ENCODE measurements at regions not wholly inside any gene's neighbourhood (a gene's known extent, or its start where the extent isn't known, plus 50 kb on each side); places are given as distances from the start of the nearest gene placed in this dataset.

- no peak for DNase-seq (ENCODE audit: extremely low spot score)
- TF ChIP-seq ELF4 (IDR thresholded peaks at IDR 0.05): no peak
- no peak for TF ChIP-seq NFRKB (IDR thresholded peaks at IDR 0.05)
- TF ChIP-seq SP1 (IDR thresholded peaks at IDR 0.05): no peak
- no peak for TF ChIP-seq L3MBTL2 (conservative IDR thresholded peaks at IDR 0.05)
- TF ChIP-seq TARDBP (IDR thresholded peaks at IDR 0.05): no peak
- no peak for TF ChIP-seq FOXK2 (IDR thresholded peaks at IDR 0.05)
- no peak for TF ChIP-seq ARNT (IDR thresholded peaks at IDR 0.05)
- no peak for TF ChIP-seq SUZ12 (IDR thresholded peaks at IDR 0.05)
- CTCF ChIA-PET: interaction anchor here (0.7 kb wide), 1 partner anchor 14 kb away, joined by 3 read pairs; no protein-coding TSS in a partner anchor
- POLR2A ChIA-PET: no interaction called here
Measured at GRCh38 chrX:120014354-120015130, 62.9 kb downstream of the RHOXF2B start.

- ChIA-PET POLR2A (no interaction called here), CTCF (interaction anchor here (0.6 kb wide), 1 partner anchor 107 kb away, joined by 3 read pairs; no protein-coding TSS in a partner anchor)
- TF ChIP-seq BHLHE40 (IDR thresholded peaks at IDR 0.05; ENCODE audit: borderline replicate concordance): no peak
- TF ChIP-seq SP1 (IDR thresholded peaks at IDR 0.05): no peak
- no peak for TF ChIP-seq ZNF384 (IDR thresholded peaks at IDR 0.05)
- no peak for DNase-seq (ENCODE audit: extremely low spot score)
Measured at GRCh38 chrX:120001787-120002186, 58.2 kb upstream of the NKAP start.

- POLR2A ChIA-PET: no interaction called here
- DNase-seq (ENCODE audit: extremely low spot score): no peak
- no peak for TF ChIP-seq SUZ12 (IDR thresholded peaks at IDR 0.05)
- no peak for TF ChIP-seq ELF4 (IDR thresholded peaks at IDR 0.05)
- no peak for TF ChIP-seq HDGF (IDR thresholded peaks at IDR 0.05; ENCODE audit: borderline replicate concordance)
- no peak for TF ChIP-seq BHLHE40 (IDR thresholded peaks at IDR 0.05; ENCODE audit: borderline replicate concordance)
- no peak for TF ChIP-seq TARDBP (IDR thresholded peaks at IDR 0.05)
- no peak for TF ChIP-seq FOXM1 (IDR thresholded peaks at IDR 0.05; ENCODE audit: borderline replicate concordance)
- TF ChIP-seq ZNF384 (IDR thresholded peaks at IDR 0.05): no peak
- no peak for TF ChIP-seq LEF1 (IDR thresholded peaks at IDR 0.05; ENCODE audit: borderline replicate concordance)
- no peak for TF ChIP-seq FOXA1 (IDR thresholded peaks at IDR 0.05)
- no peak for TF ChIP-seq NFRKB (IDR thresholded peaks at IDR 0.05)
- TF ChIP-seq CTBP1 (IDR thresholded peaks at IDR 0.05; ENCODE audit: borderline replicate concordance): no peak
- TF ChIP-seq SP1 (IDR thresholded peaks at IDR 0.05): no peak
- TF ChIP-seq PKNOX1 (IDR thresholded peaks at IDR 0.05): no peak
- no peak for TF ChIP-seq ARNT (IDR thresholded peaks at IDR 0.05)
- TF ChIP-seq L3MBTL2 (conservative IDR thresholded peaks at IDR 0.05): no peak
- no peak for TF ChIP-seq FOXK2 (IDR thresholded peaks at IDR 0.05)
- CTCF ChIA-PET: interaction anchor here (0.6 kb wide), 2 partner anchors 14 to 429 kb away, joined by 3 read pairs; no protein-coding TSS in a partner anchor
Measured at GRCh38 chrX:120000490-120001246, 57.1 kb upstream of the NKAP start.

GRCh38 chrX:119999087-119999634, 55.6 kb upstream of the NKAP start:
- POLR2A ChIA-PET: no interaction called here
- TF ChIP-seq ELF4 (IDR thresholded peaks at IDR 0.05): no peak
- TF ChIP-seq FOXK2 (IDR thresholded peaks at IDR 0.05): no peak
- TF ChIP-seq CTBP1 (IDR thresholded peaks at IDR 0.05; ENCODE audit: borderline replicate concordance): no peak
- TF ChIP-seq L3MBTL2 (conservative IDR thresholded peaks at IDR 0.05): no peak
- TF ChIP-seq BHLHE40 (IDR thresholded peaks at IDR 0.05; ENCODE audit: borderline replicate concordance): no peak
- TF ChIP-seq SUZ12 (IDR thresholded peaks at IDR 0.05): no peak
- TF ChIP-seq HDGF (IDR thresholded peaks at IDR 0.05; ENCODE audit: borderline replicate concordance): no peak
- DNase-seq (ENCODE audit: extremely low spot score): no peak
- CTCF ChIA-PET: no interaction called here

- DNase-seq (ENCODE audit: extremely low spot score): no peak
- CTCF ChIA-PET: no interaction called here
- TF ChIP-seq NFRKB (IDR thresholded peaks at IDR 0.05): no peak
- TF ChIP-seq FOXK2 (IDR thresholded peaks at IDR 0.05): no peak
- no peak for TF ChIP-seq FOXM1 (IDR thresholded peaks at IDR 0.05; ENCODE audit: borderline replicate concordance)
- POLR2A ChIA-PET: no interaction called here
Measured at GRCh38 chrX:119997570-119997969, 54.0 kb upstream of the NKAP start.

- no peak for DNase-seq (ENCODE audit: extremely low spot score)
- ChIA-PET CTCF (no interaction called here), POLR2A (no interaction called here)
- TF ChIP-seq LEF1 (IDR thresholded peaks at IDR 0.05; ENCODE audit: borderline replicate concordance) (no peak), BHLHE40 (IDR thresholded peaks at IDR 0.05; ENCODE audit: borderline replicate concordance) (no peak), PKNOX1 (IDR thresholded peaks at IDR 0.05) (no peak), CTBP1 (IDR thresholded peaks at IDR 0.05; ENCODE audit: borderline replicate concordance) (no peak), HDGF (IDR thresholded peaks at IDR 0.05; ENCODE audit: borderline replicate concordance) (no peak), L3MBTL2 (conservative IDR thresholded peaks at IDR 0.05) (no peak), FOXK2 (IDR thresholded peaks at IDR 0.05) (no peak)
Measured at GRCh38 chrX:119996600-119997524, 53.3 kb upstream of the NKAP start.

Measured in HEK293T (cell line).